ENCODE measurements at regions not wholly inside any gene's neighbourhood (a gene's known extent, or its start where the extent isn't known, plus 50 kb on each side); places are given as distances from the start of the nearest gene placed in this dataset.

GRCh38 chr19:32220951-32221350 is 124.5 kb upstream of the ZNF507 start:
- TF ChIP-seq CTCF (IDR thresholded peaks at IDR 0.05; ENCODE audit: poor library complexity), result no peak
- no peak for TF ChIP-seq EZH2phosphoT487 (IDR thresholded peaks at IDR 0.05; ENCODE audit: low read depth, severe bottlenecking, unreplicated experiment)
